Keratinocyte (primary cell): ENCODE measurements at regions not wholly inside any gene's neighbourhood (a gene's known extent, or its start where the extent isn't known, plus 50 kb on each side); places are given as distances from the start of the nearest gene placed in this dataset.

ENCODE experiments used
- DNase-seq: peaks from one replicate; pipeline ENCODE4 v3.0.0-alpha.2; 2011; ENCODE audit warnings: low read depth, missing footprints, low spot score
- FAIRE-seq: peaks from 2 replicates; lab custom pipeline; 2011; peaks lifted over from hg19 to GRCh38; lab: Jason Lieb, UNC
- H2AFZ ChIP-seq: 2 replicates; pipeline ENCODE4 v1.6.0; 2012; ENCODE audit warnings: low read length, control low read depth, inconsistent platforms; ENCODE audit not compliant: control insufficient read depth
- H3K27ac ChIP-seq: 2 replicates; pipeline ENCODE4 v1.5.1; 2011; ENCODE audit warnings: low read length; ENCODE audit not compliant: control insufficient read depth, insufficient read depth
- H3K27me3 ChIP-seq: 3 replicates; pipeline ENCODE4 v1.6.0; 2011; ENCODE audit warnings: low read length; ENCODE audit not compliant: control insufficient read depth, insufficient read depth; ENCODE audit errors: extremely low read depth
- H3K36me3 ChIP-seq, 2 experiments: 2 replicates in 1 of 2; 3 replicates in 1 of 2; pipeline ENCODE4 v1.5.1; 2011; ENCODE audit warnings: low read length in 2 of 2, mild to moderate bottlenecking in 1 of 2; ENCODE audit not compliant: control insufficient read depth in 2 of 2, insufficient read depth in 2 of 2; ENCODE audit errors: extremely low read depth in 1 of 2
- H3K4me1 ChIP-seq: 3 replicates; pipeline ENCODE4 v1.5.1; 2011; ENCODE audit warnings: low read length; ENCODE audit not compliant: control insufficient read depth, insufficient read depth; ENCODE audit errors: extremely low read depth
- H3K4me2 ChIP-seq: 3 replicates; pipeline ENCODE4 v1.6.0; 2011; ENCODE audit warnings: low read depth, low read length; ENCODE audit not compliant: control insufficient read depth, insufficient read depth; ENCODE audit errors: extremely low read depth
- H3K4me3 ChIP-seq, 3 experiments: fragments of 200-600 bp in 1 of 3; sonication (generic) in 1 of 3; 2 replicates in 2 of 3; 3 replicates in 1 of 3; pipeline ENCODE4 v1.5.1; 2011 to 2016; ENCODE audit warnings: low read length in 3 of 3, mild to moderate bottlenecking in 3 of 3, control low read depth in 2 of 3, inconsistent platforms in 1 of 3, low read depth in 1 of 3, mixed read lengths in 1 of 3, mixed run types in 1 of 3, moderate library complexity in 1 of 3; ENCODE audit not compliant: control insufficient read depth in 2 of 3, insufficient read depth in 2 of 3; ENCODE audit errors: extremely low read depth in 1 of 3
- H3K79me2 ChIP-seq: 2 replicates; pipeline ENCODE4 v1.6.0; 2012; ENCODE audit warnings: low read length; ENCODE audit not compliant: control insufficient read depth, insufficient read depth
- H3K9ac ChIP-seq: 3 replicates; pipeline ENCODE4 v1.6.0; 2011; ENCODE audit warnings: low read length; ENCODE audit not compliant: control insufficient read depth, insufficient read depth; ENCODE audit errors: extremely low read depth
- H3K9me1 ChIP-seq: 3 replicates; pipeline ENCODE4 v1.6.0; 2011; ENCODE audit warnings: low read length; ENCODE audit not compliant: control insufficient read depth, insufficient read depth; ENCODE audit errors: extremely low read depth
- H3K9me3 ChIP-seq: 2 replicates; pipeline ENCODE4 v1.5.1; 2012; ENCODE audit warnings: low read depth, low read length; ENCODE audit not compliant: control insufficient read depth
- H4K20me1 ChIP-seq: 3 replicates; pipeline ENCODE4 v1.6.0; 2011; ENCODE audit warnings: low read length; ENCODE audit not compliant: control insufficient read depth, insufficient read depth; ENCODE audit errors: extremely low read depth
- CTCF ChIP-seq, 3 experiments: IDR thresholded peaks in 1 of 3; conservative IDR thresholded peaks in 1 of 3; optimal IDR thresholded peaks in 1 of 3; 2 replicates in 2 of 3; 3 replicates in 1 of 3; pipeline versions ENCODE3 to v1.5.1; 2011; ENCODE audit warnings: low read length in 3 of 3, mild to moderate bottlenecking in 3 of 3, moderate library complexity in 2 of 3, control low read depth in 1 of 3, inconsistent platforms in 1 of 3; ENCODE audit not compliant: insufficient read depth in 2 of 3; ENCODE audit errors: extremely low read depth in 1 of 3
- EZH2 ChIP-seq: IDR thresholded peaks from one replicate; pipeline ENCODE4 v1.6.1; 2012; ENCODE audit warnings: inconsistent platforms, mild to moderate bottlenecking, low read length, moderate library complexity
- dilution Hi-C: fragments of 300-500 bp; cut with MboI; formaldehyde crosslinking; loops from one replicate; pipeline ENCODE4 v1.7.0; 2020; ENCODE audit warnings: low sequenced_read_pairs; ENCODE audit not compliant: extremely low pct_ligation_motif_present

- TF ChIP-seq EZH2 (no peak), CTCF (optimal IDR thresholded peaks at IDR 0.05 in 1 of 3, IDR thresholded peaks at IDR 0.05 in 1 of 3, conservative IDR thresholded peaks at IDR 0.05 in 1 of 3; ENCODE audit: extremely low read depth in 1 of 3, insufficient read depth in 2 of 3, low read length in 3 of 3) (no peak)
- Histone ChIP-seq H2AFZ (no peak overlapping the region), H4K20me1 (no peaks in the 10 kb centered on the region), H3K9me3 (no peaks in the 10 kb centered on the region), H3K27me3 (no peaks in the 10 kb centered on the region), H3K9me1 (no peaks in the 10 kb centered on the region), H3K36me3 (no peaks in the 10 kb centered on the region), H3K9ac (no peak overlapping the region), H3K4me3 (no peak overlapping the region), H3K4me1 (no peaks in the 10 kb centered on the region), H3K79me2 (no peaks in the 10 kb centered on the region), H3K27ac (no peak overlapping the region), H3K4me2 (no peak overlapping the region)
- dilution Hi-C loops: no loop called here
- DNase-seq: no peak
- FAIRE-seq: no peak
These were observed 302.8 kb downstream of the FSCB start for GRCh38 chr14:44204061-44204835.

GRCh38 chr14:44180975-44181374 is 326.1 kb downstream of the FSCB start:
- FAIRE-seq: no peak

More at GRCh38 chr14:44180975-44181374, 326.1 kb downstream of the FSCB start:
- Histone ChIP-seq H3K36me3 (no peaks in the 10 kb centered on the region), H3K27ac (no peak overlapping the region), H3K27me3 (no peaks in the 10 kb centered on the region), H3K4me3 (no peak overlapping the region), H3K9ac (no peak overlapping the region), H4K20me1 (no peaks in the 10 kb centered on the region), H3K9me1 (no peaks in the 10 kb centered on the region), H2AFZ (no peak overlapping the region), H3K79me2 (no peaks in the 10 kb centered on the region), H3K4me2 (no peak overlapping the region), H3K9me3 (no peaks in the 10 kb centered on the region), H3K4me1 (no peaks in the 10 kb centered on the region)
- no peak for DNase-seq
- TF ChIP-seq CTCF (optimal IDR thresholded peaks at IDR 0.05 in 1 of 3, IDR thresholded peaks at IDR 0.05 in 1 of 3, conservative IDR thresholded peaks at IDR 0.05 in 1 of 3; ENCODE audit: extremely low read depth in 1 of 3, insufficient read depth in 2 of 3, low read length in 3 of 3) (no peak), EZH2 (no peak)
- dilution Hi-C loops: no loop called here
